ENCODE measurements at regions not wholly inside any gene's neighbourhood (a gene's known extent, or its start where the extent isn't known, plus 50 kb on each side); places are given as distances from the start of the nearest gene placed in this dataset.

GRCh38 chr2:118345465-118345864 is 257.2 kb downstream of the INSIG2 start:
- TF ChIP-seq CTCF (IDR thresholded peaks at IDR 0.05; ENCODE audit: low read depth, low read length, poor library complexity, severe bottlenecking) (no peak), EZH2phosphoT487 (IDR thresholded peaks at IDR 0.05; ENCODE audit: borderline replicate concordance, low read length) (no peak)

Measured in DOHH2 (cell line).